ENCODE measurements at regions not wholly inside any gene's neighbourhood (a gene's known extent, or its start where the extent isn't known, plus 50 kb on each side); places are given as distances from the start of the nearest gene placed in this dataset.

DNA sequence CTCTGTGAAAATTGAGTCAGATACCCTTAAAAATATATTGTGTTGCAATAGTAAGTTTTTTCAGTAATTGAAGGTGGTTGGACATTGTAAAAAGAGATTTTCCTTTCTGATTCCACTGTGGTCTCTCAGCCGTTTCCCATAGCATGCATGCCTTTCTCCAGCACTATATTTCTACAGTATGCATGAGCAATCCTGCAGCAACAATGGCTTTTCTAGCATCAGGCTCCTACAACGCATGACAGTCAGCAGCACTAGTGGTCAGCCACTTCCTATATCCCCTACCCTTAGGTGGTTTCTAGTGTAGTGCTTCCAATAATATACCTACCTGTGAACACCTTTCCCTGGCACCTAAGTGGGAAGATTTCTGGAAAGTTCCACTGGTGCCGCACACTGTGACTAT lies 55.4 kb upstream of the SNRPN start:
- no peak for TF ChIP-seq EP300 (conservative IDR thresholded peaks at IDR 0.05; ENCODE audit: poor library complexity, severe bottlenecking)
- TF ChIP-seq, protein P1, sequence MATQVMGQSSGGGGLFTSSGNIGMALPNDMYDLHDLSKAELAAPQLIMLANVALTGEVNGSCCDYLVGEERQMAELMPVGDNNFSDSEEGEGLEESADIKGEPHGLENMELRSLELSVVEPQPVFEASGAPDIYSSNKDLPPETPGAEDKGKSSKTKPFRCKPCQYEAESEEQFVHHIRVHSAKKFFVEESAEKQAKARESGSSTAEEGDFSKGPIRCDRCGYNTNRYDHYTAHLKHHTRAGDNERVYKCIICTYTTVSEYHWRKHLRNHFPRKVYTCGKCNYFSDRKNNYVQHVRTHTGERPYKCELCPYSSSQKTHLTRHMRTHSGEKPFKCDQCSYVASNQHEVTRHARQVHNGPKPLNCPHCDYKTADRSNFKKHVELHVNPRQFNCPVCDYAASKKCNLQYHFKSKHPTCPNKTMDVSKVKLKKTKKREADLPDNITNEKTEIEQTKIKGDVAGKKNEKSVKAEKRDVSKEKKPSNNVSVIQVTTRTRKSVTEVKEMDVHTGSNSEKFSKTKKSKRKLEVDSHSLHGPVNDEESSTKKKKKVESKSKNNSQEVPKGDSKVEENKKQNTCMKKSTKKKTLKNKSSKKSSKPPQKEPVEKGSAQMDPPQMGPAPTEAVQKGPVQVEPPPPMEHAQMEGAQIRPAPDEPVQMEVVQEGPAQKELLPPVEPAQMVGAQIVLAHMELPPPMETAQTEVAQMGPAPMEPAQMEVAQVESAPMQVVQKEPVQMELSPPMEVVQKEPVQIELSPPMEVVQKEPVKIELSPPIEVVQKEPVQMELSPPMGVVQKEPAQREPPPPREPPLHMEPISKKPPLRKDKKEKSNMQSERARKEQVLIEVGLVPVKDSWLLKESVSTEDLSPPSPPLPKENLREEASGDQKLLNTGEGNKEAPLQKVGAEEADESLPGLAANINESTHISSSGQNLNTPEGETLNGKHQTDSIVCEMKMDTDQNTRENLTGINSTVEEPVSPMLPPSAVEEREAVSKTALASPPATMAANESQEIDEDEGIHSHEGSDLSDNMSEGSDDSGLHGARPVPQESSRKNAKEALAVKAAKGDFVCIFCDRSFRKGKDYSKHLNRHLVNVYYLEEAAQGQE (IDR thresholded peaks at IDR 0.05; ENCODE audit: borderline replicate concordance) = no peak
- TF ChIP-seq SMC3 (conservative IDR thresholded peaks at IDR 0.05; ENCODE audit: poor library complexity) = no peak
- no peak for TF ChIP-seq RAD21 (conservative IDR thresholded peaks at IDR 0.05)
- TF ChIP-seq POLR2AphosphoS5 (IDR thresholded peaks at IDR 0.05) = no peak
- no peak for TF ChIP-seq TAF1 (IDR thresholded peaks at IDR 0.05; ENCODE audit: low read depth)
- no peak for TF ChIP-seq EZH2 (IDR thresholded peaks at IDR 0.05; ENCODE audit: borderline replicate concordance, insufficient read depth, low read length, poor library complexity, severe bottlenecking)
- no peak for TF ChIP-seq MXI1 (conservative IDR thresholded peaks at IDR 0.05; ENCODE audit: poor library complexity, severe bottlenecking)
- TF ChIP-seq, protein P2, sequence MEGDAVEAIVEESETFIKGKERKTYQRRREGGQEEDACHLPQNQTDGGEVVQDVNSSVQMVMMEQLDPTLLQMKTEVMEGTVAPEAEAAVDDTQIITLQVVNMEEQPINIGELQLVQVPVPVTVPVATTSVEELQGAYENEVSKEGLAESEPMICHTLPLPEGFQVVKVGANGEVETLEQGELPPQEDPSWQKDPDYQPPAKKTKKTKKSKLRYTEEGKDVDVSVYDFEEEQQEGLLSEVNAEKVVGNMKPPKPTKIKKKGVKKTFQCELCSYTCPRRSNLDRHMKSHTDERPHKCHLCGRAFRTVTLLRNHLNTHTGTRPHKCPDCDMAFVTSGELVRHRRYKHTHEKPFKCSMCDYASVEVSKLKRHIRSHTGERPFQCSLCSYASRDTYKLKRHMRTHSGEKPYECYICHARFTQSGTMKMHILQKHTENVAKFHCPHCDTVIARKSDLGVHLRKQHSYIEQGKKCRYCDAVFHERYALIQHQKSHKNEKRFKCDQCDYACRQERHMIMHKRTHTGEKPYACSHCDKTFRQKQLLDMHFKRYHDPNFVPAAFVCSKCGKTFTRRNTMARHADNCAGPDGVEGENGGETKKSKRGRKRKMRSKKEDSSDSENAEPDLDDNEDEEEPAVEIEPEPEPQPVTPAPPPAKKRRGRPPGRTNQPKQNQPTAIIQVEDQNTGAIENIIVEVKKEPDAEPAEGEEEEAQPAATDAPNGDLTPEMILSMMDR (IDR thresholded peaks at IDR 0.05; ENCODE audit: poor library complexity, severe bottlenecking) = no peak
- no peak overlapping the region for H3K9ac ChIP-seq (ENCODE audit: low read length)
- H3K27ac ChIP-seq (ENCODE audit: low read length) = no peak overlapping the region
- no peak overlapping the region for H3K4me2 ChIP-seq (ENCODE audit: low read length)
- no peaks in the 10 kb centered on the region for H3K9me3 ChIP-seq (ENCODE audit: low read length)
- no peaks in the 10 kb centered on the region for H3K79me2 ChIP-seq (replicated peaks; ENCODE audit: insufficient read depth, low read length)
- no peak overlapping the region for H2AFZ ChIP-seq (ENCODE audit: low read depth, low read length)
- H3K36me3 ChIP-seq (ENCODE audit: insufficient read depth, low read length) = no peaks in the 10 kb centered on the region
- no peaks in the 10 kb centered on the region for H3F3A ChIP-seq (ENCODE audit: insufficient read depth, low read length, poor library complexity, severe bottlenecking)
- H3K27me3 ChIP-seq (ENCODE audit: insufficient read depth, low read depth, low read length) = no peaks in the 10 kb centered on the region
- no peak overlapping the region for H3K4me3 ChIP-seq (ENCODE audit: low read length)
- H3K9me2 ChIP-seq (ENCODE audit: insufficient read depth, low read length) = no peaks in the 10 kb centered on the region
- no peaks in the 10 kb centered on the region for H4K20me1 ChIP-seq (ENCODE audit: insufficient read depth)

DNA sequence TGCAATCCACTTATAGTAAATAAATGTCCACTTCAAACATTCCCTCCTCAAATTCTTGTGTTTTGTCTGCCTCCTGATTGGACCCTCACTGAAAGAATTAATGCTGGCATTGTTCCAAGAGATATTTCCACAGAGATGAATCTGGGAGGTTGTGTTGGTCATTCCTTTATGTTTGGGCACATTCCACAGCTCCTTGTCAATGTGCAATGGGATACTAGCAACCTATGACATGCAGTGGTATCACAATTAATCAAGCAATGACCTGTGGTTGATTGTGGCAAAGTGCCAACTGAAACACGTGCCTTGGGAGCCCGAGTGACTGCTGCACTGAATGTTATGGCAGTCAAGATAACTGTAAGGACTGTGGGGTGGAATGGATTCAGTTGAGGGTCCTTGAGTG lies 55.0 kb upstream of the SNRPN start:
- Histone ChIP-seq H3K9me3 (ENCODE audit: low read length) (no peaks in the 10 kb centered on the region), H3K27ac (ENCODE audit: low read length) (no peak overlapping the region), H3K27me3 (ENCODE audit: insufficient read depth, low read depth, low read length) (no peaks in the 10 kb centered on the region), H3K36me3 (ENCODE audit: insufficient read depth, low read length) (no peaks in the 10 kb centered on the region), H3F3A (ENCODE audit: insufficient read depth, low read length, poor library complexity, severe bottlenecking) (no peaks in the 10 kb centered on the region), H2AFZ (ENCODE audit: low read depth, low read length) (no peak overlapping the region), H3K79me2 (replicated peaks; ENCODE audit: insufficient read depth, low read length) (no peaks in the 10 kb centered on the region), H3K4me2 (ENCODE audit: low read length) (no peak overlapping the region), H3K9ac (ENCODE audit: low read length) (no peak overlapping the region), H4K20me1 (ENCODE audit: insufficient read depth) (no peaks in the 10 kb centered on the region), H3K9me2 (ENCODE audit: insufficient read depth, low read length) (no peaks in the 10 kb centered on the region), H3K4me3 (ENCODE audit: low read length) (no peak overlapping the region)
- TF ChIP-seq RAD21 (conservative IDR thresholded peaks at IDR 0.05) (no peak), TAF1 (IDR thresholded peaks at IDR 0.05; ENCODE audit: low read depth) (no peak), EP300 (conservative IDR thresholded peaks at IDR 0.05; ENCODE audit: poor library complexity, severe bottlenecking) (no peak), SMC3 (conservative IDR thresholded peaks at IDR 0.05; ENCODE audit: poor library complexity) (no peak), POLR2AphosphoS5 (IDR thresholded peaks at IDR 0.05) (no peak), EZH2 (IDR thresholded peaks at IDR 0.05; ENCODE audit: borderline replicate concordance, insufficient read depth, low read length, poor library complexity, severe bottlenecking) (no peak), MXI1 (conservative IDR thresholded peaks at IDR 0.05; ENCODE audit: poor library complexity, severe bottlenecking) (no peak)
- TF ChIP-seq, protein P1 (IDR thresholded peaks at IDR 0.05; ENCODE audit: borderline replicate concordance) = no peak
- TF ChIP-seq, protein P2 (IDR thresholded peaks at IDR 0.05; ENCODE audit: poor library complexity, severe bottlenecking) = no peak

All from neural cell (in vitro differentiated cells).